ENCODE measurements at regions not wholly inside any gene's neighbourhood (a gene's known extent, or its start where the extent isn't known, plus 50 kb on each side); places are given as distances from the start of the nearest gene placed in this dataset.
A peak's percentile ranks its signal among the peaks of the same experiment; 100 is the strongest.
"Not testable (repeated sequence)": the region's sequence is repeated elsewhere in the genome, so short reads cannot be mapped to it uniquely, and the experiment has no call there.

GRCh38 chr12:131621701-131622421 lies 89.0 kb upstream of the SFSWAP start:
- Histone ChIP-seq H3K9me3 (no peaks in the 10 kb centered on the region), H3K27ac (no peak overlapping the region), H3K36me3 (no peaks in the 10 kb centered on the region), H3K4me3 (no peak overlapping the region), H3K27me3 (peaks cover 0 to 69% of the 10 kb centered on the region in 2 donors), H3K4me1 (no peaks in the 10 kb centered on the region)
- no peak for DNase-seq
- ATAC-seq: no peak
- TF ChIP-seq CTCF (IDR thresholded peaks at IDR 0.05): no peak
- intact Hi-C loops (cut with DNase I): no loop called here

GRCh38 chr12:131622422-131622955 lies 88.4 kb upstream of the SFSWAP start:
- H3K9me3 ChIP-seq: no peaks in the 10 kb centered on the region
- no peak for DNase-seq
- no peak overlapping the region for H3K4me3 ChIP-seq
- peaks cover 0 to 62% of the 10 kb centered on the region in 2 donors for H3K27me3 ChIP-seq
- no peak for TF ChIP-seq CTCF (IDR thresholded peaks at IDR 0.05)
- H3K36me3 ChIP-seq: no peaks in the 10 kb centered on the region
- intact Hi-C loops (cut with DNase I): no loop called here
- no peak overlapping the region for H3K27ac ChIP-seq
- H3K4me1 ChIP-seq: no peaks in the 10 kb centered on the region
- ATAC-seq: no peak

- intact Hi-C loops (cut with DNase I); H3K36me3 ChIP-seq; H3K4me3 ChIP-seq; H3K9me3 ChIP-seq; H3K4me1 ChIP-seq; ATAC-seq; H3K27ac ChIP-seq; DNase-seq: not testable (repeated sequence)
- peaks cover 0 to 58% of the 10 kb centered on the region in 2 donors for H3K27me3 ChIP-seq
These were observed 87.2 kb upstream of the SFSWAP start for GRCh38 chr12:131623404-131624368.

- H3K36me3 ChIP-seq; H3K27ac ChIP-seq; ATAC-seq; H3K4me1 ChIP-seq; H3K4me3 ChIP-seq; H3K9me3 ChIP-seq; DNase-seq; intact Hi-C loops (cut with DNase I): not testable (repeated sequence)
- peaks cover 0 to 59% of the 10 kb centered on the region in 2 donors for H3K27me3 ChIP-seq
These were observed 86.5 kb upstream of the SFSWAP start for GRCh38 chr12:131624369-131624739.

- H3K4me1 ChIP-seq; H3K9me3 ChIP-seq; ATAC-seq; H3K36me3 ChIP-seq; H3K4me3 ChIP-seq; H3K27ac ChIP-seq; intact Hi-C loops (cut with DNase I): not testable (repeated sequence)
- H3K27me3 ChIP-seq: peaks cover 0 to 58% of the 10 kb centered on the region in 2 donors
- DNase-seq: peak in 1 of 4 donors; percentile 30
These were observed 86.0 kb upstream of the SFSWAP start for GRCh38 chr12:131624756-131625501.

- H3K36me3 ChIP-seq; H3K9me3 ChIP-seq; H3K27ac ChIP-seq; H3K4me1 ChIP-seq; H3K4me3 ChIP-seq; DNase-seq; ATAC-seq; intact Hi-C loops (cut with DNase I): not testable (repeated sequence)
- peaks cover 0 to 57% of the 10 kb centered on the region in 2 donors for H3K27me3 ChIP-seq
These were observed 84.7 kb upstream of the SFSWAP start for GRCh38 chr12:131625966-131626722.

- H3K36me3 ChIP-seq; ATAC-seq; DNase-seq; H3K4me3 ChIP-seq; H3K27ac ChIP-seq; intact Hi-C loops (cut with DNase I); H3K9me3 ChIP-seq; H3K4me1 ChIP-seq: not testable (repeated sequence)
- peaks cover 0 to 52% of the 10 kb centered on the region in 2 donors for H3K27me3 ChIP-seq
These were observed 83.5 kb upstream of the SFSWAP start for GRCh38 chr12:131627151-131628022.

Measured in left lung (tissue), 4 donors.